Jurkat, Clone E6-1 (cell line): ENCODE measurements at regions not wholly inside any gene's neighbourhood (a gene's known extent, or its start where the extent isn't known, plus 50 kb on each side); places are given as distances from the start of the nearest gene placed in this dataset.
"Not testable (repeated sequence)": the region's sequence is repeated elsewhere in the genome, so short reads cannot be mapped to it uniquely, and the experiment has no call there.

Experiments used
- DNase-seq: peaks from one replicate; pipeline ENCODE4 v3.0.0-alpha.2; 2011; ENCODE audit warnings: low read depth, low spot score
- H3K4me3 ChIP-seq: 2 replicates; pipeline ENCODE4 v1.5.1; 2011; ENCODE audit warnings: mild to moderate bottlenecking, low read length, control low read depth, moderate library complexity

DNA sequence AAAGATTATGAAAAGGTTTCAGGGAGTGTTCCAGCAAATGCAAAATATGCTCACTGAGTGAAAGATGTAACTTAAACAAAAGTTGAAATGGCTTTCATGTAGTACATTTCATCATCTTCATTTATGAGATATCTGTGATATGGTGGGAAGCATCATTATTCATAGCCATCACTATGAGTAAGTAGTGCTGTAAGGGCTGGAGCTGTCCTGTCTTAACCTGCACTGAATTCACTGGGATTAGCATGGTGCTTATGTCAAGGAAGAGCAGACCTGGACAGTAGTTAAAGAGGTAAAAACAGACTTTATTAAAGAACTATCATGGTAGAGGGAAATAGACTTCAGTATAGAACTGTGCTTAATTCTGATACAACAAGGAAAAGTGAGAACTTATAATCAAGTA, 1347.3 kb downstream of the RPA4 start:
- DNase-seq = no peak
- H3K4me3 ChIP-seq = no peak overlapping the region

- not testable (repeated sequence) for DNase-seq, H3K4me3 ChIP-seq
Measured at GRCh38 chrX:98240061-98240460, 1356.4 kb downstream of the RPA4 start.

DNA sequence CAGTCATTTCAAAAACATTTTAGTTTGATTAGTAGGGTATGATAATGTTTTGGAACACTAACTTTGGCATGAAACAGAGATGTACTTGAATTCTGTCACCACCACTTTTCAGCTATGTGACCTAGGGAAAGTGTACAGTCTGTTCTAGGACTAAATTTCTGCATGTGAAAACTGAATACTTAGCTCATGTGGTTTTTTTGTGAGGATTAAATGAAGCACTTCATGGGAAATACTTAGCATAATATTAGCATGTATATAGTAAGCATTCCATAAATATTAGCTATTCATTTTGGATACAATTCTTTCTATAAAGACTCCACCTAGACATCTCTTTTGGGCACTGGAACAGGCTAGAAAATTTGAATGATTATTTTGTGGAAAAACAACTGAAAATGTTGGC, 1379.4 kb downstream of the RPA4 start:
- DNase-seq = no peak
- H3K4me3 ChIP-seq = no peak overlapping the region

DNA sequence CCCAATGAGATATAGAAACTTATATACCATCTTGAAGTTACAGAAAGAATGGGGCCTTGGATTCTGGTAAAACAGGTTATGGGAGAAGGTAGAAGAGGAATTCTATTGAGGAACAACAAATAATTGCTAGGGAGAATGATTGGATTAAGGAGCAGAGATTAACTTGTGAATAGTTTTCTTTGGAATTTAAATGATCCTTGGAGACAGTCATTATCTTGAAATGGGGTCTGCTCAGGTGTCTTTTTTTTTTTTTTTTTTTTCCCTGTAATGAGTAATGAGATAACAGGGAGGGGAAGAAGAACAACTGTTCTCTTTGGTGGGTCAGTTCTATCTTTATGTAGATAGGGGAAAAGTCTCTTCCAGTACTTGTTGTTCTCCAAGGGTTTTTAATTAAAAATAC, 1406.0 kb downstream of the RPA4 start:
- no peak for DNase-seq
- no peak overlapping the region for H3K4me3 ChIP-seq

GRCh38 chrX:98294310-98294709, 1410.6 kb downstream of the RPA4 start:
- H3K4me3 ChIP-seq = no peak overlapping the region
- DNase-seq = no peak

DNA sequence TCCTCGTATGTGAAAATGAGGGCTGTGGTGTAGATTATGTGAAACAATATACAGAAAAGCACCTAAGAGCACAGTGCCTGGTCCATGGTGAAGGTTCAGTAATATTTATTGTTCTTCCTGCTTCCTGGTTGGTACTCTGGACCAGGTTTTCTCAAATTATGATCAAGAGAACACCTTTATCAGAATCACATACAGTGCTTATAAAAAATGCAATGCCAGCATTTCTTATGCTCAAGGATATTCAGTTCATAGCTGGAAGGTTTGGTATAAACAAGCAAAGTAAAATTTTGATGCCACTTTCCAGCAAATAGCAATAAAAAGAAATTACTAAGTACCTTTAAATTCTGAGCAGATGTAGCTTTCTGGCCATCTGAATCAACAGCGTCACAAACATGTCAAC, 1412.4 kb downstream of the RPA4 start:
- no peak overlapping the region for H3K4me3 ChIP-seq
- DNase-seq = no peak

GRCh38 chrX:98299785-98300184, 1416.1 kb downstream of the RPA4 start:
- no peak for DNase-seq
- H3K4me3 ChIP-seq = no peak overlapping the region

DNA sequence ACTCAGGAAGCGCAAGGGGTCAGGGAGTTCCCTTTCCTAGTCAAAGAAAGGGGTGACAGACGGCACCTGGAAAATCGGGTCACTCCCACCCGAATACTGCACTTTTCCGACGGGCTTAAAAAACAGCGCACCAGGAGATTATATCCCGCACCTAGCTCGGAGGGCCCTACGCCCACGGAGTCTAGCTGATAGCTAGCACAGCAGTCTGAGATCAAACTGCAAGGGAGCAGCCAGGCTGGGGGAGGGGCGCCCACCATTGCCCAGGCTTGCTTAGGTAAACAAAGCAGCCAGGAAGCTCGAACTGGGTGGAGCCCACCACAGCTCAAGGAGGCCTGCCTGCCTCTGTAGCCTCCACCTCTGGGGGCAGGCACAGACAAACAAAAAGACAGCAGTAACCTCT, 1416.8 kb downstream of the RPA4 start:
- H3K4me3 ChIP-seq, DNase-seq: not testable (repeated sequence)

DNA sequence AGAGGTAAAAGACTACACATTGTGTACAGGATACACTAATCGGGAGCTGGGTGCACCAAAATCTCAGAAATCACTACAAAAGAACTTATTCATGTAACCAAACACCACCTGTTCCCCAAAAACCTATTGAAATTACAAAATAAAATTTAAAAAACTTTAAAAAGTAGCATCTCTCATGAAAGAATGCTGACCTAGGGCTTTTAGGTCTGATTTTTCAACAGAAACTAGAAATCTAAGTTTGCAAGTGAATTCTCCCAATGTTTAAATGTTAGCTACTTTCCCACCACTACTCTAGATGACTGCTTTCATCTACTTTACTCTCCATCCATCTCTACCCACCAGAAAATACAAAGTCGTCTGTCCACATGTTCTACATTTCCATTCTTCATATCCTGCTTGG, 1447.7 kb downstream of the RPA4 start:
- DNase-seq = no peak
- H3K4me3 ChIP-seq = no peak overlapping the region

DNA sequence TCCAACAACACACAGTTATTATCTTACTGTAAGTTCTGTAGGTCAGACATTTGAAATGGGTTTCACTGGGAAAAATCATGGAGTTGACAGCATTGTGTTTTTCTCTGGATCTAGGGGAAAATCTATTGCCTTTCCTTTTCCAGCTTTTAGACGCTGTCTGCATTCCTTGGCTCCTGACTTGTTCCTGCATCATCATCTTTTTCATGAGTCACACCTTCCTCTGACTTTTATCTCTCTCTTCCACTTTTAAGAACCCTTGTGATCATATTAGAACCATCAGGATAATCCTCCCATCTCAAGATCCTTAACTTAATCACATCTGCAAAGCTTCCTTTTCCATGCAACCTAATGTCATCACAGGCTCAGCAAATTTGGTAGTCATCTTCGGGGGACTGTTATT, 1454.8 kb downstream of the RPA4 start:
- DNase-seq = no peak
- H3K4me3 ChIP-seq = no peak overlapping the region

GRCh38 chrX:98350940-98351339, 1467.2 kb downstream of the RPA4 start:
- H3K4me3 ChIP-seq = no peak overlapping the region
- no peak for DNase-seq

DNA sequence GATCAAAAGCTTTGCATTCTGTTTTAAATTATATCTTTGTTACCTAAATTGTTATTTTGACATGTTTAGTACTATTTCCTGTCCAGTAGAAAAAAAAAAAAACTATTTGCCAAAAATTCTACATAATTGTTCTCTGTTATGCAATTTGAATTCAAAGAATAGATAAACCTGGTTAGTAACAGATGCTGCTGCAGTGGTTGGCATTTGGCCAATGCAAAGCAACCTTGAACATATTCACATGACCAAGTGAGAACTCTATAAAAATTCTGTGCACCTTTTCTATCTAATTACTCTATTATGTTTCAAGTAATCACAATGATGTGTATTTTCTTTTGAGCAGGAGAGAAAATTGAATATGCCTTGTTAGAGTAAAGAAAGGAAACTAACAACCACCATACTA, 1473.4 kb downstream of the RPA4 start:
- H3K4me3 ChIP-seq = no peak overlapping the region
- no peak for DNase-seq

DNA sequence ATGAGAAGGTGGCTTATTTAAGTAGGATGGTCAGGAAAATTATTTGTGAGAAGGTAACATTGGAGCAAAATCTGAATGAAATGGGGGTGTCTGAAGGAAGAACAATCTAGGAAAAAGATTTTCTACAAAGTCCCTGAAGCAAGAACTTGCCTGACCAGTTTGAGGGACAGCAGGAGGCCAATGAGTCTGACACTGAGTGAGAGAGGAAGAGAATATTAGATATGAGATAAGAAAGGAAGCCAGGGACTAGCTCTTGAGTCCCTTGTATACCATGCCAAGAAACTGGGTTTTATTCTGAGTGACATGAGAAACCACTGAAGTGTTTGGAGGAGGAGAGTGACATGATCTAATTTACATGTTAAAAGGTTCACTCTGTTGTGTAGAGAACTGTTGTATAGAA, 1478.9 kb downstream of the RPA4 start:
- no peak overlapping the region for H3K4me3 ChIP-seq
- no peak for DNase-seq

DNA sequence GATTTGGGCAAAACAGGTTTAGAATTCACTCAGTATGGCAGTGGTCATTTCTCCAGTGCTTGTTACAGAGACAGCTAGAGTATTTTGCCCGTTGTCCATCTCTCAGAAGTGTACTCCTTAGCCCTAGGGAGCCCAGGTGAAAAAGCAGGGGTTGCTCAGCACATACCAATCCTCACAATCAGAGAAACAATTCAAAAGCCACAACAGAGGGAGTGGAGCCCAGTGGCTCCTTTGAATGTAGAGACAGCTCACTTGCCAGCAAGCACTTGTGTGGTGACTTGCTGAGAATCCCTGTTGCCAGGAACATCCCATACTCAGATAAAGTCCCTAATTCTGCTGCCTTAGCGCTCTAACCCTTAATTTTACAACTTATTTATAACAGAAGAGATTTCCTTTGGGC, 1488.3 kb downstream of the RPA4 start:
- H3K4me3 ChIP-seq = no peak overlapping the region
- no peak for DNase-seq

DNA sequence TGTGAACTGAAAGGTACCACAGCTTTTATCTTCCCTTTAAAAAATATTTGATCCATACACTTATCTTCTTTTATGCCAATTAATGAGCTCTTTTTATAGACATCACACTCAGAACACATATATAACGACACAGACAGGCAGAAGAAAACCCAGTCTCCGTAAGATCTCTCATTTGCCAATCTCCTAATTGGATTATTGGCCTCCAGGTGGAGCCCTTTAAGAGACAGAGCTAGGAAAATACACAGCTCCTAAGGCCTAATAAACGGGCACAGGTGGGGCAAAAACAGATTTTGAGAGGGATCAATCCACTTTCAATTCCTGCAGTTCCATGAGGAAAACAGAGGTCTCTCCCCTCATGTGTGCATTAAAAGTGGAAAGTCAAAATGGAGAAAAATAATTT, 1495.4 kb downstream of the RPA4 start:
- DNase-seq = no peak
- no peak overlapping the region for H3K4me3 ChIP-seq

DNA sequence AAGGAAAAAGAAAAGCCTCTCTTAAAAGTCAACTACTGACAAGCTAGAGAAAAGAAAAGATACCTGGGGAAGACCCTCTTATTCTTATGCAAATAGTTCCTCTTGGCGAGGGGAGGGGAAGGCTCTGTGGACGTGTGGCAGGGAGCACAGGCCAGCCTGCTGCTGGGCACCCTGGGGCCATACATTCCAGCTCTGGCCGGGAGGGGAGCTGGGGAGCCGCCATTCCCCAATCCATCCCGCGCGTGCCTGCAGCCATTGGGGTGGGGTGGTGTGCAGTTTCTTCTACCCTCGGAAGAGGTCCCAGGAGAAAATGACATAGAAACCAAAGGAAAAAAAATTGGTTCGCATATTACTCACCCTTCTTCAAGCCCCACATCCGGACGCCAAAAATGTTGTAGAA, 1496.4 kb downstream of the RPA4 start:
- no peak for DNase-seq
- H3K4me3 ChIP-seq = no peak overlapping the region

DNA sequence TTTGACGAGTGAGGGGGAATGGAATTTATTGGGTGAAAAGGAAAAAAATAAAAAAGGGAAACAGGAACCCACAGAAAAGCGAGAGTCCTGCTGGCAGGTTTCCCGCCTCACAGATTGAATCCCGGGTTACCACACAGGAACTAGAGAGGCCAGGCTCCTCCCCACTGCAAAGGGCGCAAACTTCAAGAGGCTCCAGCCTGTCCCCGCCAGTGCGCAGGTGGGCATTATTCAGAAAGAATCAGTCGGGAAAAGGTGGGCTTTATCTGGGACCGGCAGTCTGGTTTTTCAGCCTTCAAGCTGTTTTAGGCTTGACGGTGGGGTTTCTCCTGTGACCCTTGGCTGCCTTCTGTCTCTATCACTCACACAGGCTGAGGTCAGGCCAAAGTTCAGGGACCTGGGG, 1496.8 kb downstream of the RPA4 start:
- DNase-seq = no peak
- no peak overlapping the region for H3K4me3 ChIP-seq

- H3K4me3 ChIP-seq = no peak overlapping the region
- no peak for DNase-seq
Measured at GRCh38 chrX:98398542-98398941, 1514.8 kb downstream of the RPA4 start.

- no peak for DNase-seq
Measured at GRCh38 chrX:98405376-98405775, 1521.7 kb downstream of the RPA4 start.

GRCh38 chrX:98407584-98407983, 1523.9 kb downstream of the RPA4 start:
- H3K4me3 ChIP-seq = no peak overlapping the region
- DNase-seq = no peak

More at GRCh38 chrX:98405376-98405775, 1521.7 kb downstream of the RPA4 start:
- no peak overlapping the region for H3K4me3 ChIP-seq

DNA sequence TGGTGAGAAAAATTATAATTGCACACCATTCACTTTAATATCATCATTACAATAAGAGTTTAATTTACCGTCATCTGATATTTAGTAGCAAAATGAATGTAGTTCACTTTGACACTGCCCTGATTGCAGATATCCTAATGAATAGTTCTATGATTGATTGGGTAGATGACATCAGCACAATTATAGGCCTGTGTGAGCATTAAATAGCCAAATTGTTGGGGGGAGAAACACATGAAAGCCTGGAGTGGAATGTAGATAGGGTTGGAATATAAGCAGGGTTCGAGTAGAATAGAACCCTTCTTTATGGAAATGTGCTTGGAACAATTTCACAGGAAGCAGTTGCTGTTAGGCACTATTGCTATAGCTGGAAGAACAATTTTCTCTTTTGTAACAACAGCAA, 1526.2 kb downstream of the RPA4 start:
- no peak overlapping the region for H3K4me3 ChIP-seq
- DNase-seq = no peak

DNA sequence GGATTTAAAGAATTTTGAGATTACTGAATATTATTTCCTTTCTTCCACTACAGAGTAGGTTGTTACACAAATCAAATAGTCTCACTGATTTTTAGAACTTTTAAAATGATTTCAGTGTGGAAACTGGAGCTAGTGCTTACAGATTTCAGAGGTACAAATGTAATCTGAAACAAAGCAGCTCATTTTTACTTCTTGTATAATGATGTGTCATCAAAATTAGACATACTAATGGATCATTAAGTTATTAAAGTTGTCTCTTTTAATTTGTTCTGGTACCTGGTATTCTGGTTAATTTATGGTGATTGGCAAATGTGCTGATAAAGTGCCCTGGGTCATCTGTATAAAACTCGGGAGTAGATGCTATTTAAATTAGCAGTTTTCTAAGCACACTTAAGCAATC, 1528.3 kb downstream of the RPA4 start:
- DNase-seq = no peak
- H3K4me3 ChIP-seq = no peak overlapping the region
